H1 (cell line): ENCODE measurements at regions not wholly inside any gene's neighbourhood (a gene's known extent, or its start where the extent isn't known, plus 50 kb on each side); places are given as distances from the start of the nearest gene placed in this dataset.
A peak's percentile ranks its signal among the peaks of the same experiment; 100 is the strongest.

Experiments used
- CTCF ChIA-PET: fragments of 300-600 bp; sonication (Branson Sonifier 250); formaldehyde crosslinking; loops from one replicate; lab custom pipeline; 2021; ENCODE audit not compliant: partially characterized antibody; lab: Charles Lee
- POLR2A ChIA-PET: fragments of 300-600 bp; sonication (Branson Sonifier 250); formaldehyde crosslinking; loops from one replicate; lab custom pipeline; 2021; ENCODE audit warnings: inconsistent platforms; ENCODE audit not compliant: partially characterized antibody; lab: Charles Lee
- DNase-seq, 2 experiments: peaks; one replicate each; pipeline versions ENCODE4 v3.0.0 to v3.0.0-alpha.2; 2010 to 2022; ENCODE audit warnings: low spot score in 2 of 2, low read depth in 1 of 2, mixed read lengths in 1 of 2
- FAIRE-seq: peaks from 2 replicates; lab custom pipeline; 2011; peaks lifted over from hg19 to GRCh38; lab: Jason Lieb, UNC
- H2AFZ ChIP-seq: 2 replicates; pipeline ENCODE4 v1.8.1; 2012; ENCODE audit warnings: low read length, inconsistent platforms
- H2AK5ac ChIP-seq: 2 replicates; pipeline ENCODE4 v1.6.1; 2013; ENCODE audit warnings: low read depth, low read length
- H2BK120ac ChIP-seq: replicated peaks from 2 replicates; pipeline ENCODE3; 2013; ENCODE audit warnings: low read depth, low read length, inconsistent platforms
- H2BK12ac ChIP-seq: 2 replicates; pipeline ENCODE4 v1.6.1; 2013; ENCODE audit warnings: low read depth, low read length
- H2BK15ac ChIP-seq: 2 replicates; pipeline ENCODE4 v1.6.1; 2013; ENCODE audit warnings: low read length
- H2BK20ac ChIP-seq: 2 replicates; pipeline ENCODE4 v1.6.1; 2013; ENCODE audit warnings: low read length
- H2BK5ac ChIP-seq: 2 replicates; pipeline ENCODE4 v1.6.1; 2013; ENCODE audit warnings: low read depth, low read length
- H3K14ac ChIP-seq: 2 replicates; pipeline ENCODE4 v1.6.1; 2013; ENCODE audit warnings: inconsistent platforms; ENCODE audit not compliant: insufficient read length
- H3K18ac ChIP-seq: 2 replicates; pipeline ENCODE4 v1.6.1; 2013; ENCODE audit warnings: low read length; ENCODE audit errors: extremely low read depth
- H3K23ac ChIP-seq: 2 replicates; pipeline ENCODE4 v1.6.1; 2013; ENCODE audit warnings: inconsistent platforms; ENCODE audit not compliant: insufficient read length
- H3K23me2 ChIP-seq: 2 replicates; pipeline ENCODE4 v1.6.1; 2013; ENCODE audit warnings: low read depth, low read length
- H3K27ac ChIP-seq: 2 replicates; pipeline ENCODE4 v1.6.1; 2011; ENCODE audit warnings: low read depth, low read length, inconsistent platforms
- H3K27me3 ChIP-seq, 4 experiments: replicated peaks in 1 of 4; 1 replicate in 1 of 4; 2 replicates in 3 of 4; pipeline versions ENCODE4 v1.6.1 to v1.8.1; 2011 to 2013; ENCODE audit warnings: low read length in 3 of 4, mild to moderate bottlenecking in 3 of 4, inconsistent platforms in 2 of 4, mixed read lengths in 2 of 4, moderate library complexity in 1 of 4; ENCODE audit not compliant: control insufficient read depth in 3 of 4, insufficient read depth in 3 of 4; ENCODE audit errors: extremely low read depth in 1 of 4
- H3K36me3 ChIP-seq, 4 experiments: 2 replicates each; pipeline versions ENCODE4 v1.6.1 to v1.8.1; 2011 to 2013; ENCODE audit warnings: mild to moderate bottlenecking in 4 of 4, low read length in 3 of 4, moderate library complexity in 2 of 4, control low read depth in 1 of 4, inconsistent platforms in 1 of 4; ENCODE audit not compliant: insufficient read depth in 4 of 4, control insufficient read depth in 2 of 4
- H3K4ac ChIP-seq: replicated peaks from 2 replicates; pipeline ENCODE3; 2013; ENCODE audit warnings: low read length, low read depth, mixed read lengths, inconsistent platforms; ENCODE audit not compliant: insufficient read length
- H3K4me1 ChIP-seq, 4 experiments: replicated peaks in 1 of 4; 1 replicate in 1 of 4; 2 replicates in 3 of 4; pipeline versions ENCODE4 v1.6.1 to v1.8.1; 2011 to 2013; ENCODE audit warnings: low read length in 3 of 4, inconsistent platforms in 2 of 4, mixed read lengths in 1 of 4; ENCODE audit not compliant: insufficient read depth in 4 of 4, control insufficient read depth in 3 of 4
- H3K4me2 ChIP-seq, 2 experiments: 2 replicates each; pipeline versions ENCODE4 v1.6.1 to v1.8.1; 2011 to 2013; ENCODE audit warnings: low read depth in 2 of 2, low read length in 2 of 2, control low read depth in 1 of 2, inconsistent platforms in 1 of 2, mild to moderate bottlenecking in 1 of 2; ENCODE audit not compliant: insufficient read depth in 1 of 2
- H3K4me3 ChIP-seq, 4 experiments: fragments of 200-600, 300-600 bp in 1 of 4; sonication (generic), shearing (Covaris generic), sonication (Bioruptor Twin) in 1 of 4; 2 replicates each; pipeline versions ENCODE4 v1.5.1 to v1.8.1; 2011 to 2016; ENCODE audit warnings: low read length in 4 of 4, low read depth in 3 of 4, control low read depth in 2 of 4, inconsistent platforms in 2 of 4, mild to moderate bottlenecking in 2 of 4, mixed read lengths in 1 of 4, moderate library complexity in 1 of 4; ENCODE audit not compliant: insufficient read depth in 2 of 4; ENCODE audit errors: extremely low read depth in 1 of 4
- H3K56ac ChIP-seq: replicated peaks from 2 replicates; pipeline ENCODE3; 2013; ENCODE audit warnings: low read depth, mild to moderate bottlenecking, mixed read lengths, low read length, inconsistent platforms; ENCODE audit not compliant: insufficient read length
- H3K79me1 ChIP-seq: 2 replicates; pipeline ENCODE4 v1.6.1; 2013; ENCODE audit warnings: low read depth, low read length, control low read depth
- H3K79me2 ChIP-seq, 2 experiments: 2 replicates each; pipeline versions ENCODE4 v1.6.1 to v1.8.1; 2012 to 2013; ENCODE audit warnings: low read length in 2 of 2, mild to moderate bottlenecking in 2 of 2, inconsistent platforms in 1 of 2; ENCODE audit not compliant: insufficient read depth in 2 of 2, control insufficient read depth in 1 of 2
- H3K9ac ChIP-seq, 4 experiments: replicated peaks in 1 of 4; 1 replicate in 1 of 4; 2 replicates in 3 of 4; pipeline versions ENCODE4 v1.6.1 to v1.8.1; 2011 to 2013; ENCODE audit warnings: low read depth in 3 of 4, low read length in 3 of 4, control low read depth in 2 of 4, mild to moderate bottlenecking in 2 of 4, moderate library complexity in 2 of 4, inconsistent platforms in 1 of 4; ENCODE audit errors: extremely low read depth in 1 of 4
- H3K9me3 ChIP-seq, 2 experiments: 2 replicates each; pipeline versions ENCODE4 v1.6.1 to v1.8.1; 2012 to 2013; ENCODE audit warnings: mild to moderate bottlenecking in 2 of 2, moderate library complexity in 2 of 2, control low read depth in 1 of 2, inconsistent platforms in 1 of 2, low read depth in 1 of 2, low read length in 1 of 2, mixed read lengths in 1 of 2; ENCODE audit not compliant: insufficient read depth in 2 of 2
- H4K20me1 ChIP-seq, 2 experiments: replicated peaks in 1 of 2; 2 replicates each; pipeline versions ENCODE3 to v1.8.1; 2011 to 2013; ENCODE audit warnings: inconsistent platforms in 2 of 2, low read length in 2 of 2, mild to moderate bottlenecking in 1 of 2; ENCODE audit not compliant: insufficient read depth in 2 of 2, control insufficient read depth in 1 of 2
- H4K5ac ChIP-seq: 2 replicates; pipeline ENCODE4 v1.6.1; 2013; ENCODE audit warnings: low read length, low read depth, mixed read lengths, inconsistent platforms; ENCODE audit not compliant: insufficient read length
- H4K8ac ChIP-seq: 2 replicates; pipeline ENCODE4 v1.8.0; 2013; ENCODE audit warnings: mild to moderate bottlenecking, moderate library complexity, low read length, inconsistent platforms; ENCODE audit not compliant: insufficient read depth; ENCODE audit errors: extremely low read depth
- H4K91ac ChIP-seq: replicated peaks from 2 replicates; pipeline ENCODE3; 2013; ENCODE audit warnings: low read length, mixed read lengths, inconsistent platforms; ENCODE audit not compliant: insufficient read length
- E2F6 ChIP-seq: IDR thresholded peaks from 2 replicates; pipeline ENCODE4 v1.6.1; 2012; ENCODE audit warnings: inconsistent platforms
- EGR1 ChIP-seq: IDR thresholded peaks from 2 replicates; pipeline ENCODE4 v1.6.1; 2011; ENCODE audit warnings: low read depth, low read length, borderline replicate concordance
- EZH2 ChIP-seq: fragments of 200-600 bp; sonication (generic); IDR thresholded peaks from 2 replicates; pipeline ENCODE4 v1.7.1; 2012; ENCODE audit warnings: low read depth, mild to moderate bottlenecking, moderate library complexity, low read length, inconsistent platforms; ENCODE audit not compliant: severe bottlenecking
- GTF2F1 ChIP-seq: IDR thresholded peaks from 2 replicates; pipeline ENCODE4 v1.6.1; 2012; ENCODE audit warnings: low read depth, low read length, improper control_type of control experiment, borderline replicate concordance
- KDM1A ChIP-seq: fragments of 200-600, 300-600 bp; sonication (generic); IDR thresholded peaks from 2 replicates; pipeline ENCODE4 v1.7.1; 2016; ENCODE audit warnings: mild to moderate bottlenecking, low read length, borderline replicate concordance
- WGBS, 2 experiments: shearing (Covaris generic) in 1 of 2; methylation state at CpG; one replicate each; pipeline versions ENCODE4 v1.1.6 to v1.1.7; 2013 to 2015; ENCODE audit warnings: low lambda C conversion rate in 2 of 2, mixed read lengths in 2 of 2, inconsistent platforms in 1 of 2, low coverage in 1 of 2, missing lambda C conversion rate in 1 of 2; ENCODE audit not compliant: insufficient replicate concordance in 2 of 2, insufficient coverage in 1 of 2, insufficient read length in 1 of 2; ENCODE audit errors: extremely low coverage in 1 of 2, missing lambda C conversion rate in 1 of 2; 5-methylcytosine and 5-hydroxymethylcytosine counted together

DNA sequence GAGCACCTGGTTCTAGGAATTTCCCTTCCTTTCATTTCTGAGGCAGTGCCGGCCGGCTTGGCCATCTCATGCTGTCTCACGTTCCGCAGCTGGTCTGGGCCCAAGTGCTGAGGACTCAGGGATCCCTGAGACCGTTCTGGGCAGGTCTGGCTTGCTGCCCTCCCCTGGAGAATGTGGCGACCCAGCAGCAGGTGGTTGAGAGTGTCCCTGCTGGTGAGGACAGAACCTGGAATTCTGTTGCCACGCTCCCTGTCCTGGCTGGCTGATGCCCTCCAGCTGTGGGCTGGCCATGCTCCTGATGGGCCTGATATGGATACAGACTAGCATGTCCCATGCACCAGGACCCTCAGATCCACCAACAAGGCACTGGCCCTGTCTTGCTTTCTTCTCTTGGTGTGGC lies 114.0 kb upstream of the C1QTNF9B start:
- CTCF ChIA-PET, result interaction anchor here (0.7 to 7.8 kb wide), 3 partner anchors 9 to 41 kb away, joined by 3 to 67 read pairs (median 4); no protein-coding TSS in a partner anchor
- TF ChIP-seq EGR1 (no peak), E2F6 (no peak), KDM1A (no peak), GTF2F1 (no peak), EZH2 (no peak)
- H4K91ac ChIP-seq, result no peak overlapping the region

More for the DNA sequence above, 114.0 kb upstream of the C1QTNF9B start:
- Histone ChIP-seq H3K27me3 (no peaks in the 10 kb centered on the region), H3K4me1 (no peaks in the 10 kb centered on the region), H3K23ac (no peak overlapping the region), H3K9me3 (no peaks in the 10 kb centered on the region), H3K36me3 (no peaks in the 10 kb centered on the region), H4K20me1 (no peaks in the 10 kb centered on the region), H3K79me1 (no peaks in the 10 kb centered on the region; the same call in none of the 2 replicates), H3K4ac (no peak overlapping the region), H3K4me3 (no peak overlapping the region), H4K8ac (no peak overlapping the region; the same call in 1 of the 2 replicates), H2AK5ac (no peak overlapping the region), H2AFZ (no peak overlapping the region; the same call in 1 of the 2 replicates), H2BK12ac (no peak overlapping the region), H3K23me2 (no peaks in the 10 kb centered on the region), H3K9ac (no peak overlapping the region), H3K18ac (no peak overlapping the region), H3K79me2 (no peaks in the 10 kb centered on the region), H2BK5ac (no peak overlapping the region), H4K5ac (peak overlapping the region; percentile 19), H3K56ac (no peak overlapping the region), H3K27ac (no peak overlapping the region), H2BK120ac (no peak overlapping the region), H3K14ac (no peak overlapping the region), H3K4me2 (no peak overlapping the region), H2BK15ac (no peak overlapping the region), H2BK20ac (no peak overlapping the region)
- 87% methylated on average over 7 of the region's 7 CpGs; no CpG with 5 or more reads in 1 of the 2 experiments for WGBS, 2 experiments
- POLR2A ChIA-PET, result no interaction called here
- no peak for DNase-seq
- no peak for FAIRE-seq
